GM21515 (cell line): ENCODE measurements at regions not wholly inside any gene's neighbourhood (a gene's known extent, or its start where the extent isn't known, plus 50 kb on each side); places are given as distances from the start of the nearest gene placed in this dataset.

ENCODE experiments used
- ATAC-seq: cut with Tn5 transposase; IDR thresholded peaks from one replicate; pipeline ENCODE4 v1.9.1; 2021; ENCODE audit not compliant: unreplicated experiment

- no peak for ATAC-seq
These were observed 1466.7 kb upstream of the CDH9 start for GRCh38 chr5:28505121-28505520.

- ATAC-seq: no peak
These were observed 1462.1 kb upstream of the CDH9 start for GRCh38 chr5:28500511-28500910.

DNA sequence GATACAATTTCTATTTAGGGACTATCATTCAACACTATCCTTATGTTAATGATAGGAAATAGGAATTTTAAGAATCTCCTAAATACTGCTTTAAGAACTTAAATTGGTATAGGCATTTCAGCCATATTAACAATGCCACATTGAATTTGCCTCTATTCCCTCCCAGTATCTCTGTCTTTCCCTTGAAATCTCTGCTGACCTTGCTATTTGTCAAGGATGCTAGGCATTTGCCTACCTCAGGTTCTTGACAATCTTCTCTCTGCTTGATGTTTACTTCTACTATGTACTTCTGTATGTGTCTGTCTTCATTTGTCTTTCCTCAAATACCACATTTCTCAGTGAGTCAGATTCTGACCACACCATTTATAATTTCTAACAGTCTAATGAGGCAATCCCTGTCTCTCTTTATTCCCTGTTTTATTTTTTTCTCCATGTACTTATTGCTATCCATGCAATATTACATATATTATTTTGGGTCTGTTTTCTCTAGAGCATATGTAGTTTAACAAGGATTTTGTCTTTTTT, 1461.4 kb upstream of the CDH9 start:
- ATAC-seq: no peak

- no peak for ATAC-seq
These were observed 1457.5 kb upstream of the CDH9 start for GRCh38 chr5:28495876-28496275.

DNA sequence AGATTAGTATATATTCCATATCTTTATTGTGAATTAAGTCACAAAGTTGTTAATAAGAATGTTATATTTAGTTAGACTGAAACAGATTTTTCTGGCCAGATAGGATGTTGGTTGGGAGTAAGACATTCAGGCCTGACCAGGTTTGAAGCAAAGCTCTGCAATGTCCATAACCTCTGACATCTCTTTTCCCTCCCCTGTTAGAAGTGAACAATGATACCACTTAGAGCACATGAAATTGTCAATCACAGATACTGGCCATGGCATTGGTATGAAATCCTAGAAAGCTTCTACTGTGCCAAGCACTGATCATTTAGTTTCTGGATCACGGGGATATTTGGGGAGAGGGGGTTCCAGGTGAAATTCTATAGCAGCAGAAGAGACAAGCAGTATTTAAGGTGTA, 1455.1 kb upstream of the CDH9 start:
- ATAC-seq: no peak

GRCh38 chr5:28488752-28489151, 1450.4 kb upstream of the CDH9 start:
- ATAC-seq: no peak

- no peak for ATAC-seq
These were observed 1445.1 kb upstream of the CDH9 start for GRCh38 chr5:28483327-28484025.

GRCh38 chr5:28473531-28474107, 1435.2 kb upstream of the CDH9 start:
- no peak for ATAC-seq

DNA sequence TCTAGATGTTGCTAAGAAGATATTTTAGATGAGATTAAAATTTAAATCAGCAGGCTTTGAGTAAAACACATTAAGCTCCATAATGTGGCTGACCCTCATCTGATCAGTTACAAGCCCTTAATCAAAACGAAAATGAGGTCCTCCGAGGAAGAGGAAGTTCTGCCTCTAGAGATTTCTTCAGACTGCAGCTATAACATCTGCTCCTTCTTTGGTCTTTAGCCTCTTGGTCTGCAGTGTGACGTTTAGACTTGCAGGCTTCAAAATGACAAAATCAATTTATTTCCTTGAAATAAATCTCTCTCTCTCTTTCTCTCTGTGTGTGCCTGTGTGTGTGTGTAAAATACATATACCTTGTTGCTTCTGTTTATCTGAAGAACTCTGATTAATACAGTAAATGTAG, 1429.8 kb upstream of the CDH9 start:
- ATAC-seq: no peak

DNA sequence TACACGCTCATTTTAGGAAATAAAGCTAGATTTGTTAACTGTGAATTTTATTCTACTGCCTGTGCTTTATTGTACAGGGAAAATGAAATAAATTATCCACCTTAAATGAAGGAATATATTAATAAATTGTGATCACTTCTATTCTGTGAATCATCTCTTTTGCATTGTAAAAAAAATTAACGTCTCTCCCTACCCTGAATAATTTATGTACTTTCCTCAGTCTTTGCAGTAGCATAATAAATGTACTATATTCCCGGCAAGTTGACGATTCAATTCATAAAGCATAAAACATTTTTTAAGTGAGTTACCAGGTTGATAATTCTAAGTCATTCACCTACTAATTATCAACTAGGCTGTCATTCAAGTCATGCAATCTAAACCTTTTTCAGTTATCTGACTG, 1425.3 kb upstream of the CDH9 start:
- no peak for ATAC-seq

DNA sequence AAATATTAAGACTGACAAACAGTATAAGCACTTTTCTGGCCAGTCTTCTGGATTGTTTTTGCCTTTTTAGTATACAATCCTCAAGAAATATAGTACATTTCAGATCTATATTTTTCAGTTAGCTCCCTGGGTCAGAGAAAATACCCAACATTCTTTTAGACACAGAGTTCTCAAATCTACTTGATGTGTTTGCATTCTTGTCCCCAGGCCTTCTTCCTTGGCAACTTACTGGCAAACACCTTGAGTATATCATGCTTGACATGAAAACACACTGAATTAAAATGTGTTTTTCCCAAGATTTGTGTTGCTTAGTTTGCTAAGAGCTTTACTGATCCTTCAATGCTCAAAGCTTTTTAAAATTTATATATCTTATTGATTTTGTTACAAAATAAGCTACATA, 1413.1 kb upstream of the CDH9 start:
- no peak for ATAC-seq

DNA sequence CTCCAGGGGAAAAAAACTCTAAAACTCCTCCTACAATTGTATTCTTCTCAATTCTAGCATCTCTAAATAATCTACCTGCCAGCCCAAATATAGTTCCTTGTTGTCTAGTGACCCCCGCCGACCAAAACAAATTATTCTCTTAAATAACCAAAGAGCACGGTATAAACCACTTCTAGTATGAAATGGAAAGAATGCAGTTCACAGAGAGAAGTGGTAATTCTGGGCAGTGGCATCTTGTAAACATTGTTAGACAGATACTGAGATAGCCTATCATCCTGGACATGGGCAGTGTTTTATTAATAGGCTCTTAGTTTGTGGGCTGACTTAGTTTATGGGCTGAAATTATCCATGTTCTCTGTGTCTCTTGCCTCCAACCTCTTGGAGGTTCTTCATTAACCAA, 1412.6 kb upstream of the CDH9 start:
- ATAC-seq: no peak

DNA sequence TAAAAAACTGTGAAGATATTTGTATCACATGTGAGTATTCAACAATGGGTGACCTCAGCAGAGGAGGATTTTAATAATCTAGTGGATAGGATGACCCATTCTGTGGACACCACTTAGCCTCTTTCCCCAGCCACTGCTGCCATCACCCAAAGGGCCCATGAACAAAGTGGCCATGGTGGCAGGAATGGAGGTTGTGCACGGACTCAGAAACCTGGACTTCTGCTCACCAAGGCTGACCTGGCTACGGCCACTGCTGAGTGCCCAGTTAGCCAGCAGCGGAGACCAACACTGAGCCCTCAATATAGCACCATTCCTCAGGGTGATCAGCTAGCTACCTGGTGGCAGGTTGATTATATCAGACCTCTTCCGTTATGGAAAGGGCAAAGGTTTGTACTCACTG, 1410.4 kb upstream of the CDH9 start:
- ATAC-seq: no peak

DNA sequence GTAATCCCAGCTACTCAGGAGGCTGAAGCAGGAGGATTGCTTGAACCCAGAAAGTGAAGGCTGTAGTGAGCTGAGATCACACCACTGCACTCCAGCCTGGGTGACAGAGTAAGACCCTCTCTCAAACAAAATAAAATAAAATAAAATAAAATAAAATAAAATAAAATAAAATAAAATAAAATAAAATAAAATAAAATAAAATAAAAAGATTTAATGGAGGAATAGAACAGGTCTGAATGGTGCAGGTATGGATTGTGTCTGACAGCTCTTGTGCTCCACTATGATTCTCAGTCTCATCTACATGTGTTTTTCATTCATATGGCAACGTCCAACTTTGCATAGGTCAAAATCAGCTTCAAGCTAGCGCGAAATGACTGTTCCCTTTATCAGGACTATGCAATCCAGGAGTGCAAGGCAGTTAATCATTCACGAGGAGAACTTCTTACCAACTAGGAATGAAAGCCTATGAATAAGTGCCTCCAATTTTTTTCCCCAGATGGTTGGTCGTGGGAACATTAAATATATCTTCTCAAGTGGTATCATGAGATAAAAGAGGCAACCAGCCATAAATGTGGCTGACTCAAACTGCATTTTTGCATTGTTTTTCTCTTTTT, 1392.3 kb upstream of the CDH9 start:
- ATAC-seq: no peak

DNA sequence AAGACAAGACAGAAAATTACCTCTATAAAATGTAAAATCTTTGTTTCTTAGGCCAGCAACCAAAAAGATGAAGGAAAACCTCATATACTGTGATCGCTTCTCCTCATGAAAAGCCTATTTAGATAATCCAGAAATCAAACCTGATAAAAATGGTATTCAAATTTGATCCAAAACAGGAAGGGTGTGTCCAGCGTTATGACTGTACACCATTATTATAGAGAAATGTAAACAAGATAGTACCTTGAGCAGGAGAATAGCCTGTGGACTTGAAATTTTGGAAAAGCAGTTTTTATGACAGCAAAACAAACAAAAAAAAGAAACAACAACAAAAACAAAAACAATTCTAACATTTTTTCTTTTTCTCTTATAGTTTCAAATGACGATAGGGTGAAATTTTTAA, 1382.8 kb upstream of the CDH9 start:
- no peak for ATAC-seq

GRCh38 chr5:28415791-28416443, 1377.5 kb upstream of the CDH9 start:
- ATAC-seq: no peak

GRCh38 chr5:28414619-28415018, 1376.2 kb upstream of the CDH9 start:
- no peak for ATAC-seq

GRCh38 chr5:28408651-28409050, 1370.3 kb upstream of the CDH9 start:
- ATAC-seq: no peak

DNA sequence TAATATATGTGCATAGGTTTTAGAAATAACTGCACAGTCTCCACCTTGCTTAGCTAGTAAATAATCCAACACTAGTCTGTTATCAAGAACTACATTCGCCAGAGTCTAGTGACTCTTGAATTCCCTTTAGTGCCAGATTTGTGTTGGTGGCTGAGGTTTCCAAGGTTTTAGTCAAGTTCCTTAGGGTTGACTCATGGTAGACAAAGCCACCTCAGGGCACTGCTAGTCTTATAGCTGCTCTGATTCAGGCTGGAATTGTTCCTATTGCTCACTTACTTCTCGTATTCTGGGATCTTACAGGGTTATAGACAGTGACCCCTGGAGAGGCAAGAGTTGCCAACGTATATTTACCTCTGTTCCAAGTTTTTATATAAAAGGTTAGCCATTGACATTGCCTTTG, 1369.8 kb upstream of the CDH9 start:
- ATAC-seq: no peak

GRCh38 chr5:28404363-28405071, 1366.1 kb upstream of the CDH9 start:
- ATAC-seq: no peak

- ATAC-seq: no peak
These were observed 1365.5 kb upstream of the CDH9 start for GRCh38 chr5:28403846-28404245.
